A172 (cell line): ENCODE measurements at regions not wholly inside any gene's neighbourhood (a gene's known extent, or its start where the extent isn't known, plus 50 kb on each side); places are given as distances from the start of the nearest gene placed in this dataset.

ENCODE experiments used
- DNase-seq: peaks from one replicate; pipeline ENCODE4 v3.0.0-alpha.2; 2015; ENCODE audit warnings: low spot score

DNA sequence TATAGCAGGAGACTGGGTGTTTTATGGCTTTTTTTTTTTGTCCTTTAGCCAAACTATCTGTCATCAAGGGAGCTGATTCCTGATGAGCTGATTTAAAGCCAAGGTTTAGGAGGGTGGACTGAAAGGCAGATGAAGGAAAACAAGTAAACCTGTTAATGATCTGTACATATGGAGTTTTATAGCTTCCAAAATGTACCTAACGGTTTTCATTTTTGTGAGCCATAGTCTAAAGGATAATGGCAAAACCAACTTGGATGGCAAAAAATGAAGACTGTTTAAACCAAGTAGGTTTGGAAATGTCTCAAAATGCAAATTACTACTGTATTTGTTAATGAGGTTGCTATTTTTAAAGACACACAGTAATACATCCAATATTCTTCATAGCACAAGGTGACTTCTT is 281.5 kb downstream of the YTHDC2 start:
- no peak for DNase-seq

DNA sequence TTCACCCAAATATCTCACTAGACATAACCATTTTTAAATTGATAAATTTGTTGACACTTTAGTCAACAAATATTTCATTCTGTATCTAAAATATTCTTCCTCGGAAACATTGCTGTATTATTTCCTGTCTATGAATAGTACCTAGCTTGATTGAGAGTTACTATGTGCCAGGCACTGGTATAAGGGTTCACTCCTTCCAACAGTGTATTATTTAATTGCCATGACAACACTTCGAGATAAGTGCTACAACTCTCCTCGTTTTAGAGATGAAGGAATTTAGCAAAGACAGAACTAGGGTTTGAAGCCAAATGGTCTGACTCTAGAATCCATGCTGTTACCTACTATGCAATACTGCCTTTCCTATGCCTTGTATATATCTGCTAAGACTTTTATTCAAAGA is 287.2 kb downstream of the YTHDC2 start:
- DNase-seq: no peak

DNA sequence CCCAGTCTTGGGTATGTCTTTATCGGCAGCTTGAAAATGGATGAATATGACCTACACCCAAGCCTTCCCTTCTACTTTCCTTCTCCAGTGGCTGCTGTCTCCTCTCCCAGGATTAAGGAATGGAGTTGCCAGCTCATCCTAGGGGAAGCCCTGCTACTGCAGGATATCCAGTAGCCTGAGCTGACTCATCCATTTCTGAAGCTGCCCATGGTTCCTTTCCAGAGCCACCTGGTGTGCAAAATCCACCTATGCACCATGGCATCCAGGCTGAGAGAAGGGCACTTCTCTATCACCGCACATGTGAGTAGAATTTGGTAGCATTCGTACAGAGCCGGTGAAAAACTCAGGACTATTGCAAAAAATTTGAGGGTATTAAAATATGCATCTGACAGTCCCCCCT is 290.8 kb downstream of the YTHDC2 start:
- DNase-seq: peak; percentile 16

DNA sequence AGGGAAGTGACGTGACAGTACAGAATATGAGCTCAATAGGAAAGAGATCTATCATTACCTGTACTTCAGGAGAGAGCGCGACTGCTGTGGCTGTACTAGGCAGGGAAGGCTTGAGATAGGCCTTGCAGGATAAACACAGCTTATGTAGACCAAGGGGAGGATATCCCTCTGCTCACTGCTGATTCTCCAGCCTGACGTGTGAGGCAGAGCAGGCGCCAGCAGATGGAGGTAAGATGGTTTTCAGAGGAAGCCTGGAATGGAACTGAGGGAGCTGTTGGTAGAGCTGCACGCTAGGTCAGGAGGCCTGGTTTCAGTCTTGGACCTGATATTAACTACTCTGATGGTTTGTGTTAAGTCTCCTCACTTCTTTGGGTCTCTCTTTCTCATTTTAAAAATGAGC is 291.4 kb downstream of the YTHDC2 start:
- no peak for DNase-seq

DNA sequence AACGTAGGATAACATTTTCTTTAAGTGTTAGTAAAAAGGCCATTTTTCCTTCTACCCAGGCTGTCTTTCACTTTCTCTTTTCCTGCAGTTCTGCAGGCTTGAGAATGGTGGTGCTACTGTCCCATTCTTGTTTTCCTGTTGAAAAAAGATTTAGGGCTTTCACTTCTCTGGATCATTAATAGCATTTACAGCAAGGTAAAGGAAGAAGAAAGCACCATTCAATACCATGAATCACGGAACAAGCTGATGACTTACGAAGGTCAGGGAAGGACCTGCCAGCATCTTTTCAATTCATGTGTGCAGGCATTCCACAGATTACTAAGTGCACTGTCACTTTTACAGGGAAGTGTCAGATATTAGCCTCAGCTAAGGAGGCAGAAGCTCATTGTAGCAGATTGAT is 292.8 kb downstream of the YTHDC2 start:
- DNase-seq: peak; percentile 4

DNA sequence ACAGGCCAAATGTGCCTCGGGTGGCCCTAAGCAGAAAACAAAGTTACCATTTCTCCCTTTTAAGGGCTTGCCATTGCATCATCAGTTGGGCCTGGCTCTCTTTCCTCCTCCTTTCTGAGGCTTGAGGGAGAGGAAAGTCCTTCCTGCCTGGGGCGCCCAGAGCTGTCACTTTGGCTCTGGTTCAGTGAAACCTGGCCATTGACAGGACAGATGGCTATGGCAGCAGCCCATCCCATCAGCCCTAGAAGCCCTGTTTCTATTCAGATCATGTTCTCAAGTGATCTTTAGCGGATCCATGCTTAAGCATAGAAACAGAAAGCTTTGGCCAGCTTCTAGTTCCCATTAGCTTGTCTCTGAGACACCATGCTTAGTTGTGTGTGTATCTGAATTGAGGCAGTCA is 293.4 kb downstream of the YTHDC2 start:
- no peak for DNase-seq

DNA sequence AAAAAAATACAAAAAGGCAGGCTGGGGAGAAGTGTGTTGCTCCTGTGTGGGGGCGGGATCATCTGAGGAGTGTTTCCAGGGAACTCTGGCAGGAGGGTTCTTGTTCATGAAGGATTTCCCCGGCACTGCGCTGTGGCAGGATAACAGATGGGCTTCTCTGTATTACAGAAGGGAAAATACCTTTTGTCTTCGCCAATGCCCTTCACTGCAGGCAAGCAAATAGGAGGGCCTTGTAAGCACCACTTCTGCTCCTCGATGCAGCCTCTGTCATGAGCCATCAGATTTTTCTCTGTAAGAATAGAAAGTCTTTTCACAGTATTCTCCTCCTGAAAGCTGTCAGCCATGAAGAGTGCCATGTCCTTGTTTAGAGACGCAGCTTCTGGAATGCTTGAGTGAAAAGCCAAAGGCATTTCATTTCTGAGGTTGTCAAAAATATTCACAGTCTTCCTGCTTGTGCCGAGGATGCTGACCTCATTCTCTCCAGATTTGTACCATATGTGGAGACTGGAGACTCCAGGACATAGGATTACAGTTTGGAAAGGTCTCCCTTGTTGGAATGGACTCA is 294.0 kb downstream of the YTHDC2 start:
- DNase-seq: no peak

DNA sequence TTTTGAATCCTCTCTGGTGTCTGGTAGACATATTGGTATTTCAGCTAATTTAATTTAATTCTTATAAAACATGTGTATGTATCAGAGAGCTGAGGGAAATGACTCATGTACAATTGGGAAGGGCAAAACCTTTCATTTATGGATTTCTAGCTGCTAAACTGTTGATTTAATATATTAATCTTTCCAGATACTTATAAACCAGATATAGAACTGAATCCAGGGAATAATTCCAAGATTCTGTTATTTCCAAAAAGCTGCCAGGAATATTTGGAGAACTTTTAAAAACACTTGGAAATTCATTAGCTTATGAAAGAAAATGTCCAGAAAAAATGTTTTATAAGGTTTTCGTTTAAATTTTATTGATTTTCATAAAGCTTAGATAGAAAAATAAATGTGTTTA is 295.5 kb downstream of the YTHDC2 start:
- DNase-seq: no peak

DNA sequence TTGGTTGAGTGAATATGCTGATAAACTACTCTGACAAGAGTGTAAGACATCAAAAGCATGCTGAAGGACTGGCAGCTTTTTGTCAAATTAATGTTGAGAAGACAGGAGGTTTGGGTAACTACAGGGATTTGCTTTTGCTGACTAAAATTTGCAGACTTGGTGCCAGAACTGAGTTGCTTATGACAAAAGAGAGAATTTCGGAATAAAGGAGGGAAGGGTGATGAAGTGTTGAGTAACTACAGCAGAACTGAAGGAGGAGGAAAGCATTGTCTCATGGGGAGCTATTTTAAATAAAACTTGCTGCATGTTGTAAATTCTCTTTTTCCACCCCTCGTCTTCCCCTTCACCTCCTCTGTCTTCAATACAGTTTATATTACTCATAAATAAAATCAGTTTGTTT is 296.1 kb downstream of the YTHDC2 start:
- DNase-seq: no peak

DNA sequence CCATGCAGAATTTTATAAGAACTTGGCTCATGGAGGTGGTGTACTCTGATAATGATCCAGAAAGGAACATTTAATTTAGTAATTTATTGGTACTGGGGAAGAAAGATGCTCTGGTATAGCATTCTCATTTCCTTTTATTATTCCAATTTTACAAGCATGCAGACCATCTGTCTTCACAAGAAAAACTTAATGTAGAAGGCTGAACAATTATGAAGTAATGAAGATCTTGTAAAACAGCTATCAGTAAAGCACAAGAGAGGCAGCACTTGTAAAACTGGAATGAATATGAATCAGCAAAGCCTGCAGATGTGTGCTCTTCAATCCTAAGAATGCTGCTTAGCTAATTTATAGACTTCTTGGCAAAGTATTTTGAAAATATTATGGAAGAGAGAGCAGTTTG is 300.0 kb downstream of the YTHDC2 start:
- DNase-seq: no peak

DNA sequence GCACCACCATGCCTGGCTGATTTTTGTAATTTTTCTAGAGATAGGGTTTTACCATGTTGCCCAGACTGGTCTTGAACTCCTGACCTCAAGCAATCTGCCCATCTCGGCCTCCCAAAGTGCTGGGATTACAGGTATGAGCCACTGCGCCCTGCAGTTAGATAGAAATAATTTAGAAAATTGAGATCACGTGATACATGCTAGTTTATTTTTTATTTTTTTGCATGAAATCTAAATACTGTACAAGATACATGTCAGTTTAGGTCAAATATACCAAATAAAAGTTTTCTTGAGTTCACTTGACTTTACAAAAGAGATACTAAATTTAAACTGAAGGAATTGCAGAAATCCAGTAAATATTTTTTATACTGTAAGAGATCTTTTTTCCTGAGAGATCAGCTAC is 304.2 kb downstream of the YTHDC2 start:
- no peak for DNase-seq

DNA sequence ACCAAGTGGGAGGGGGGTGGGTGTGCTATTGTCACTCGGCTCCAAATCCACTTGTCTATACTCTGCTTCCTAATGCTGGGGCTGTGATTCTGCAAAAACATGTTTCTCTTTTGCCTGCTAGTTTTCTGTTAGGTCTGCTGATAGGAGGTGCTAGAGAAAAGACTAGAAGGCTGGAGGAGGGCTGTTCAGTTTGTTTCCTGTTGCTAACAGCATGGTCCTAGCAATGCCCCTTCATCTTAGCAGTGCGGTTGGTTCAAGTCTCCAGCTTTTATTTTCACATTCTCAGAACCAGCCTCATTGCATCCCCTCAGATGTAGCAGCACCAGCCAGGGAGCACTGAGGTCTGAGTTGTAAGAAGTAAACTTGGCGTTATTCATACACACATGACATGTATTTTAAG is 310.2 kb downstream of the YTHDC2 start:
- DNase-seq: no peak

DNA sequence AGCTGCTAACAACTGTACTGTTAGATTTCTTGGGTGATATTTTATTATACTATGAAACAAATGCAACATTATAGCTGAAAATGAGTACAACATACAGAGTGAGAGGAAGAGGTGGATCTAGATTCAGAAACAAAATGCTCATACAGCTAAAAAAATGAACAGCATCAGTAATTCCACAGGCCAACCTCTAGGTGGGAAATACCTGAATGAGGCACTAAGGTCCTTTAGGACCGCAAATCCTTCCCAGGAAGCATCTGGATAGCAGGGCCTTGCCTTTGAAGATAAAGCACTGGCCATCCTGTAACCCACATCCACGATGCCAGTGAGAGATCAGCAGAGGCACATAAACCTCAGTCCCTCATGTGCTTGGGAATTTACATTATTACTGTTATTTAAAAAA is 310.8 kb downstream of the YTHDC2 start:
- DNase-seq: no peak

DNA sequence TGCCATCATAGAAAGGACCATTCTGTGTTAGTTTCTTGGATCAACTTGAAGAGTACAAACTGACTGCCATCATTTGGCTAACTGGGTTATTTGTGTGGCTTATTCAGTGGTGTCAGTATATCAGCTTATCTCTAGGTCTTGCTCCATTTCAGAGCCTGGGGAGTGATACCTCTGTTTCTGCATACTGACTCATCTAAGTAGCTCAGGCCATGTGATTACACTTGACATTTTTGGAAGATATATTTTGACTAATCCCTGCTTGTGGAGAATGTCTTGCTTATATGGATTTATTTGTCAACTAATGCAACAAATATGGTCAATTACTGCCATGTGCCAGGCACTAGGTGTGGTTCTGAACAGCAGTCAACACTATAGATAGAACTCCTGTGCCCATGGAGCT is 311.7 kb downstream of the YTHDC2 start:
- DNase-seq: peak; percentile 22

DNA sequence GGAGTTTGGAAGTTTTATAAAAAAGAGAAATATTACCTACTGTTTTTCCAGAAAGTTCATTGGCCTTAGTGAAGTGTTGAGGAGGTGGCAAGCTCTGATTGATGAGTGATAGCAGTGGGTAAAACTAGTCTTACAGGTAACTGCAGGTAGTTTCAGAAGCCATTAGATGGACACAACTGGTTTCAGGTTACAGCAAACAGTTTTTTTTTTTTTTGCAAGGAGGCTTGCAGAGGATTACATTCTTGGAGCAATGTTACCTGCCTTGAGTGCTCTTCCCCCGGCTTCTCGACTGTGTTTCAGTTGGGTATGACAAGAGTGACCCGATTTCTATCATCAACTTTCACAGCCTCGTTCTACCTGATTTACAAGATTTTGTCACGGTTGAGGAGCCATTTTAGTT is 333.4 kb downstream of the YTHDC2 start:
- DNase-seq: no peak

DNA sequence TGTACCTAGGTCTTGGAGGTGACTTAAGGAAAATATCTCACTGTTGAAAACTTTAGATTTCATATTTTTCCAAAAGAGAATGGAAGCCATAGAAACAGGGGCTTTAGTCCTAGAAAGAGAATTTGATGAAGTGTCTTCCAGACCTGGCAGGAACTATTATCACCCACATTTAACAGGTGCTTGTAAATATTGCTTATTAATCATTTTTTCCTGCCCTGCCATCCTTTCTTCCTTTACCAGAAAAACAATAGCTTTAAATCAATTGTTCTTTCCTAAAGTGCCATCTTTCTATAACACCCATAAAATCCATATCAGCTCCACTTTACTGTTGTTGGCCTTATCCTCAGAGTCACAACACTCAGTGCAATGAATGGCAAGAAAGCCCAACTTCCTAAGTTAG is 350.9 kb downstream of the YTHDC2 start:
- no peak for DNase-seq

DNA sequence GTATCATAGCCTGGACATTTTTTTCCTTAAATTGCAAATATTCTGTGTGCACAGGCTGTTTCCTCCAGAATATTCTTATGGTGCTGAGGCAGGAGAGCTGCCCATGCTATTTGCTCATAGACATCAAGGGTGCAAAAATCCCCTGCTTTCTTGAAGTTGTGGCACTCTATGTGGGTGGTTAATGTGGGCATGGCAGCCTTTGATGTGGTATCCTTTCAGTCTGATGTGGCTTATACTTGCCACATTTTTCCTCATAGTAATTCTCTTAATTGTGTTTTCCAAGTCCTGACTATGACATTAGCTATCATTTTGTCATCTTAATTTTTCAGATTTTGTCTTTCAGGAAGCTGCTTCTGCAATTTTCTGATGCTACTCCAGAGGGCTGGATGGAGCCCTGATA is 353.3 kb downstream of the YTHDC2 start:
- no peak for DNase-seq

DNA sequence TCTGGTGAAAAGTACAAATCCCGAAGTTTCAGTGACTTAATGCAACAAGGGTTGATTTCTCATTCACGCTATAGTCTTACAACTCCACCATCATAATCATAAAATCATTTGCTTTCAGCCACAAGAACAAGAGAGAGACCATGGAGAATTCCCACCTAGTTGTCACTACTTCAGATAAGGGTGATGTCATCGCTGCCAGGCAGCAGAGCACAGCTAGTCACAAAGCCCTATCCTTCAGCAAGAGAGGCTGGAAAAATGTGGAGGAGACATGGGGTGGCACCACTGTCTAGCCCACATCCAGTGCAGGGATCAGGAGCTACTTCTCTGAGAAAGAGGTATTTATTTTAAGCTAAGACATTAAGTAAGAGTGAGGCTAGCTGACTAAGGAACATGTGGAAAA is 356.1 kb downstream of the YTHDC2 start:
- DNase-seq: no peak

DNA sequence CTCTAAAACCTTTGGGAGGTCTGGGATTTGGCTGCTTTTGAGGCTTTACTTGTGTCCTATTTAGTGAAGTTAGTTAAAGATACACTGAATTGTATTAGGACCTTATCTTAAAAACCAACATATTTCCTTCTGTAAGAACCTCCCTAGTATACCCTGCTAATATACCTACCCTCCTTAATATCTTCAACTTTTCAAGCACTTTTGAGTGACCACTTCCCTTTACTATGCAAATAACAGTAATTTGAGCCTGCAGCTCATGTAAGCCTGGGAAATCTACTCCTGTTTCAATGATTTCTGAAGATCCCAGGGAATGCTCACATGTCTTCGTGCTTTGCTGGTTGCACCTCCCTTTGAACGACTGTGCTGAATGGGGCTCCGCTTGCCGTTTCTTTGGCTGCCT is 358.5 kb downstream of the YTHDC2 start:
- no peak for DNase-seq

DNA sequence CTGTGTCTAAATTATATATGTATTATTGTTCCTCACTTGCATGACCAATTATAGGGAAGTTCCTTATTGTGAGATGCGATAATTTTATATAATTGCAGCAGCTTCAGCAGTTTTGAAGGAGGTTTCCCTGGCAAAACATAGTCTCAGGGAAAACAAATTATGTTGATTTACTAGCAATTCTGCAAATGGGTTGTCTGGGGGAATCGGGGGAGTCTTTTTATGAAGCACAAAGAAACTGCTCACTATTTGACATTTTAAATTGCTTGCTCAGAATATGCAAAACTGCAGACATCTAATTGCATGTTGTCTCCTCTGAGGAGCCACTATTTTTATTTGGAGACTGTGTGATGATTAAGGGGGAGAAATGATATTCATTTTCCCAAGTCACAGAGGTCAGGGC is 361.6 kb downstream of the YTHDC2 start:
- no peak for DNase-seq

DNA sequence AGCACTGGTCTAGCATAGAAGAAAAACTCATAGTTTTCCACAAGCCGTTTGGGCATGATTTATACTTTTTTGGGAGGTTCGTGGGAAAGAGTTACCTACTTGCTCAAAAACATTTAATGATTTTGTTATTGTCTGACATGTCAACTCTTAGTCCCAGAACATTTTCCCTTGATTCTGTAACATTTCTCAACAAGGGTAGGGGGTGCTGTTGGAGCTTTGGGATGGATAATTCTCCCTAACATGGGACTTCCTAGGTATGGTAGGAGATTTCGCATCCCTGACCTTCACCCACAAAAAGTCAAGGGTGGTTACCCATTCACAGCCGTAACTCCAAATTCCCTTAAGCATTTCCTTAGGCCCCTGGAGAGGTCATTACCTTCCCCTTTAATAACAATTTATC is 378.0 kb downstream of the YTHDC2 start:
- no peak for DNase-seq

DNA sequence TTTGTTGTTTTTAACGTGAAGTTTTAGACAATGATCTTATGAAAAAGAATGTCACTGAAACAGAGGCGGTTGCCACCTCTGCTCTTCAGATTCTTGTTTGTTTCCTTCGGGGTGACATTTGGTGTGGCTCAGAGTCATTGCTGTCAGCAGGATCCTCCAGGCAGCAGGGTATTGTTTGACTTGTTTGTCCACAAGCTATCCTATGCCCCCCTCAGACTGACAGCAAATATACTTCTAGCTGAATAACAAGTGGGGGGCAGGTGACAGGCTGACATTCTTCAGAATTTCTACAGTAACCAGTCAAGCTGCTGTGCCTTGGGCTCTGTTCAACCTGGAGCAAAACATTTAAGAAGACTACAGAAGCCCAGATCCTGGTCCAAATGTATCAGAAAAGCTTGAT is 383.3 kb downstream of the YTHDC2 start:
- DNase-seq: no peak

DNA sequence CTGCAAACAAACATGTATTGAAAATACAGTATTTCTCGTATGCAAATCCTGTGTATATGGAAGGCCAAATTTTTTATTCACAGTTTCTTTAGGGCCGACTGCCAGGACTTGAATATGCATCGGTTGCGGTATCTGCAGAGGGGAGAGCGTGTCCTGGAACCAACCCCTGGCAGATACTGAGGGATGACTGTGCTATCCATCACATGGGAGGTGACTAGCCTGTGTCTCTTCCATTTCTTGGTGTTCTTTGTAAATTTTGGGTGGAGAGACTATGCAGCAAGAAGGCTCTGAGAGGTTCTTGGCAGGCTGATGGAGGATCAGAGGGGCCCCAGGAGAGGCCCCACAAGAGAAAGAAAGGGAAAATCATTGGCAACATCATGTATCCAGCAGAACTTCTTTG is 384.3 kb downstream of the YTHDC2 start:
- DNase-seq: no peak

DNA sequence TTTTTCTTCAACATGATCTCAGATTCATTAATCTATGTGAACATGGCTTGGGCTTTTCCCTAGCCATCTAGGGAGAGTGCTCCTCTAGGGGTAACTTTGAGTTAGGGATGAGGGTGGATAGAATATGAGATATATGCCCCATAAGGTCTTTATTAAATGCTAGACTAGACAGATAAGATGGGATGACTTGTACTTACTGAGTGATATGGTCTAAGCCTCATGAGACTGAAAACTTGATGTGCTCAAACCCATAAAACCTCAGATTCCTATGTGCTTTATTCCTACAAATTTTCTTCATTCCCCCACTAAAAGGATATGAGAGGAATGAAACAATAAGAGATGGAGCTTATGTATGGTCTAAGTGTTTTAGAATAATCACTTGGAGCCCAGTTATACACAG is 386.6 kb downstream of the YTHDC2 start:
- DNase-seq: no peak

DNA sequence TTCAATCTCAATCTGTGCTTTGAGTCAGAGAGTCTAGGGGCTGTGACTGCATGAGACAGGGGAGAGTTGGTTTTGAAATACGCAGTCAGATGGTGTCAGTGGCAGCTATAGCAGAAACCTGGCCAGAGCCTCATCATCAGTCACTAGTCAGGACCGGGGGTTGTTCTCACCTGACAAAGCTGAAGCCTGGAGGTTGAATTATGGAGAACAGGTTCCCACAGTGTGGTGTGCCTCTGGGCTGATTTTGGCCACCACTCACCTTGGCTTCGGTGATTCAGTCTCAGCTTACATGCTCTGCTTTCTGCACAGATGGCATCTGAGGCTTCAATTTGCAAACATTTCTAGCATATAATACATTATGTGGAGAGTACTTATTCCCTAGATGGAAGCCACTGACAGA is 387.3 kb downstream of the YTHDC2 start:
- no peak for DNase-seq
